Choroid plexus epithelial cell (primary cell): ENCODE measurements at regions not wholly inside any gene's neighbourhood (a gene's known extent, or its start where the extent isn't known, plus 50 kb on each side); places are given as distances from the start of the nearest gene placed in this dataset.

Experiments used
- DNase-seq: peaks from one replicate; pipeline ENCODE4 v3.0.0-alpha.2; 2010; ENCODE audit warnings: low read depth
- H3K4me3 ChIP-seq: 2 replicates; pipeline ENCODE4 v1.5.1; 2011; ENCODE audit warnings: low read depth, mild to moderate bottlenecking, control low read depth, low read length, moderate library complexity
- CTCF ChIP-seq: conservative IDR thresholded peaks from 2 replicates; pipeline ENCODE4 v1.5.1; 2011; ENCODE audit warnings: low read depth, mild to moderate bottlenecking, control low read depth, inconsistent platforms, low read length, moderate library complexity

DNA sequence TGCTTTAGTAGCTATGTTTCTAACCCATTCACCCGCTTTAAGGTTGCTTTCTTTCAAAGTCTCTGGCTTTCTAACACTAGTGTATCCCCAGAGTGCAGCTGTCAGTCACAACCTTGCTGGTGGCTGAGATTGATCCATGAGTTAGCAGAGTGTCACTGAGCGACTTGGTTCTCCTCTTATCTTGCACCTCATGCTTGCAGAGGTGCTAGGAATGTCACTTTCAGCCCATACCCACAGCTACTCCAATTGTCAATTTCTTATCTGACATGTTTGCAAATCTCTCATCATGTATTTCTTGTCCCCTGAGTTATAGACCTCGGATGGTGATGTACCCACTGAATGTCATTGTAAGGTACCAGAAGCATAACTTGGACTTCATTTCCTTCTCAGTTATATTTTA, 1110.2 kb downstream of the GALC start:
- TF ChIP-seq CTCF = no peak
- DNase-seq = no peak

GRCh38 chr14:86865934-86866333, 1127.0 kb downstream of the GALC start:
- H3K4me3 ChIP-seq = no peak overlapping the region
- TF ChIP-seq CTCF = peak; percentile 14
- DNase-seq = peak; percentile 2

More for the DNA sequence above, 1110.2 kb downstream of the GALC start:
- no peak overlapping the region for H3K4me3 ChIP-seq

DNA sequence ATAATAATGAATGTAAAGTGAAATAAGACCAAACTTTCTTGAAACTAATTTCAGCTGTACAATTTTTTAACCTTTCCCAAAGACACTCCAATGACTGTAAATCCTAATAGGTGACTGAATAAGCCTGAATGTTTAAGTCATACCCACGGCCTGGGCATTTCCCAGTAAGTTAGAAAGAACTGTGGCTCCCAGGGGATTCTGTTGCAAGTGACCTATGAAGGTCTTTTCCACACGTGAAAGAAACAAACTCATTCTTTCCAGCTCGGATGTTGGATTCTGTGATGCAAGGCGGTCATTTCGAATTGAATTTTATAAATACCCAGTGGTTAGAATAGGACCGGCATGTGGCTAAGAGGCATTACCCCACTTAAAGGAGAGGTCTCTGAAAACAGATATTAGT, 1134.4 kb downstream of the GALC start:
- no peak overlapping the region for H3K4me3 ChIP-seq
- TF ChIP-seq CTCF = no peak
- peak; percentile 2 for DNase-seq

DNA sequence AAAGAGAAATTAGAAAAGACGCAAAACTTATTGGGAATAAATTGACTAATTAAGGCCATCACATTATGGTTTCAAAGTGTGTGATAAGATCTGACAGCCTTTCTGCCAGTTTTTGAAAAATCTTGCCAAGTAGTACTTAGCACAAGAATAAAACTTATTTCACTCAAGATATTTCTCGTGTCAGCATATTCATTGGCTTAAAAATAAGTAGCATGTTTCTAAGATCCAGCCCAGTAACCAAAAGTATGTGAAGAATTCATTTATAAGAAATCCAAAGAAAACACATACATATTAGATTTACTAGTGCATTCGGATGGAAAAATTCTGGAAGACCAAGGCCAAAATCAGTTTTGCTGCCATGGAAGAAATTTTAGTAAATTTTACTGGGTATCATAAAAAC, 1135.0 kb downstream of the GALC start:
- no peak overlapping the region for H3K4me3 ChIP-seq
- peak; percentile 60 for DNase-seq
- TF ChIP-seq CTCF = no peak

DNA sequence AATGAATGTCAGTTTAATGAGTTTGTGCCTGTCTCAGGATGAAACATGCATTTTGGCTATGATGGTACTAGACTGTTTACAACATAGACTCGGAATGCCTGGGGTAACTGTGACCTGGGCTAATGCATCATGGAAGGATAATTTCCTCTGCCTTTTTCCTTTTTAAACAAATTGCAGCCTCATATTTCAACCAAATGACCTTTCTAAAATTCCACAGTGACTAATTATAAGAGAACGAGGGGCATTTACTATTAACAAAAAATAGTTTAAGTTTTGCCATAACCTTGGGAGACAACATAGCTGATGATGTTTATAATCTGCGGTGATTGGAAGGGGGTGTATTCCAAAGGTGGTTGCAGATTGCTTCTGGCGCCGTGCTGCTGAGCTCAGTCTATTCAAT, 1140.5 kb downstream of the GALC start:
- TF ChIP-seq CTCF = no peak
- DNase-seq = peak; percentile 13
- no peak overlapping the region for H3K4me3 ChIP-seq

DNA sequence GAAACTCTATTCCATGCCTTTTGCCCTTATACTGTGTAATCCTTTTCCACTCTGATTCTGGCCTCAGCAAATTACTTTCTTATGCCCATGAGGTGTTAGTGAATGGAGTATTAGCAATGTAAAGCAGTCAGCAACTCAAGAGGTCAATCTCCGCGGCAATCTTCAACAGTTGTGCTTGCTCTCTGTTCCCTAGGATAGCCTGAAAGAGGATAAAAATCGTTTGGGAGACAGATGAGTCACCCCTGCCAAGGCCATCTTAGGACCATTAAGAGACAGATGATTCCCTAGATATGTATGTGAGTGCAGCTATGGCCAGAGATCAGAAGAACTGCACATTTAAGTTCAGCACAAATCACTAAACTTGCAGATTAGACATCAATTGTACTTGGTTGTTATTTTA, 1145.8 kb downstream of the GALC start:
- TF ChIP-seq CTCF = no peak
- DNase-seq = no peak
- H3K4me3 ChIP-seq = no peak overlapping the region

DNA sequence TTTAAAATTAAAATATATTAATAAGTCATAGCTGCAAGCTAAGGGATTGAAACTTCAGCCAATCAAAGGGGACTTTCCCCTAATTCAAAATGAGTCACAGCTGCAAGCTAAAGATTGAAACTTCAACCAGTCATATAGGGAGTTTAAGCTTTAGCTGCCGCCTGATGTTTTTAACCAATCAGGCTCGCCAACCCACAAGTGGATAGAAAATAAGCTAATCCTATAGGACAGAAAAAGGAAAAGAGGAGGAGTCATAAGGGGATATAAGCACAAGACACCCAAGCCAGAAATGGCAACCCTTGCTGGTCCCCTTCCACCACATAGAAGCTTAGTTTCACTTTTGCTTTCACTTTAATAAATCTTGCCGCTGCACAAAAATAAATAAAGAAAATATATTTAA, 1154.6 kb downstream of the GALC start:
- TF ChIP-seq CTCF = no peak
- peak; percentile 44 for DNase-seq

More for the DNA sequence above, 1154.6 kb downstream of the GALC start:
- H3K4me3 ChIP-seq = no peak overlapping the region
